Mucosa of descending colon (tissue), 3 donors: ENCODE measurements at regions not wholly inside any gene's neighbourhood (a gene's known extent, or its start where the extent isn't known, plus 50 kb on each side); places are given as distances from the start of the nearest gene placed in this dataset.

Source experiments
- ATAC-seq: fragments of 200-7000 bp; cut with Tn5 transposase; one replicate; pipeline ENCODE4 v1.9.1; 2020; ENCODE audit warnings: mild to moderate bottlenecking, moderate library complexity
- DNase-seq, 3 donors: peaks; one replicate each; pipeline ENCODE4 v3.0.0-alpha.2; 2020
- H3K36me3 ChIP-seq: fragments of 200-600 bp; one replicate; pipeline ENCODE4 v1.8.0; 2021; ENCODE audit warnings: low read depth, mild to moderate bottlenecking
- H3K4me1 ChIP-seq: fragments of 200-600 bp; one replicate; pipeline ENCODE4 v1.8.0; 2021; ENCODE audit warnings: low read depth, mild to moderate bottlenecking
- H3K4me3 ChIP-seq: fragments of 200-600 bp; one replicate; pipeline ENCODE4 v1.8.0; 2021; ENCODE audit warnings: mild to moderate bottlenecking
- H3K9me3 ChIP-seq: fragments of 200-600 bp; one replicate; pipeline ENCODE4 v1.8.0; 2021; ENCODE audit warnings: mild to moderate bottlenecking
- intact Hi-C, 2 donors: fragments of 100-400 bp; cut with DNase I in 1 of 2; cut with micrococcal nuclease in 1 of 2; formaldehyde crosslinking; loops; one replicate each; pipeline versions ENCODE4 v1.11.0 to v1.11.1; 2022; cut with DNase I, micrococcal nuclease
- TF ChIP-seq, protein P1 (sequence below): fragments of 200-600 bp; IDR thresholded peaks from one replicate; pipeline ENCODE4 v1.8.0; 2022; ENCODE audit warnings: antibody characterized with exemption, mild to moderate bottlenecking
- donor health status: DM: no; HTN: no; CAD: no; lungs with moderate emphysema.
- donor health status: DM: no; HTN: no; CAD: no.
- donor health status: DM: no; HTN: yes; CAD: no.

DNA sequence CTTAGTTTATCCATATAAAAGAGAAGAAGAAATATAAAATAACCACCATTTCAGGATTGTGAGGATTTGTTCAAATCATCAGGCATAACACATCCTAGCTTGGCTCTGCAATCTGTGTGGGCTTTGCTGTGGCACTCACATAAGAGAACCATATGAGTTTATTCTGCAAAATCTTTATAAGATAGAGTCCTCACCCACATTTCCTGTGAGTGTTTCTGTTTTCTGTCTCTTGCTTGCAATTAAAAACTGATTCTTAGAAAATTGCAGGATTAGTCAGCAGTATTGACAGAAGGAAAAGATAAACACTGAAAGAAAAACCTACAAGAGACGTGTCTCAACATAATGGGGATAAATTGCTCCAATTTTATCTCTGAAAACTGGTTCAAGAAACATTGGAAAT is 258.5 kb downstream of the RND3 start:
- ATAC-seq: no peak

DNA sequence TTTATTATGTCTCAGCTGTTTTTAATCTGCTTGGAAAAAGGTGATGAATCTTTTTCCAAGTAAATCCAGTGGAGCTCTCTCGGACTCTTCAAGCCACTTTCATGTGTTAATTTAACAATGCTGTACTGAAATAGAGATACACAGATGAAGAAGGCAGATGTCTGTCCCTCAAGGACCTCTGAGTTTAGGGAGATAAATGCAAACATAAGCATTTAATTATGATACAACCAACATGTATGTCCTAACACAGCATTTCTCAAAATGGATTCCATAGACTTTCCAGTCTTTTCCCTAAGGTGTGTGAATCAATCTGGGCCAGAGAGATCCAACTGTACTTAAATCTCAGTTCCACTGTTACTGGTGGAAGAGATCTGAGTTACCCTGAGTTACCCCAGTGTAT is 262.4 kb downstream of the RND3 start:
- TF ChIP-seq, protein P1, sequence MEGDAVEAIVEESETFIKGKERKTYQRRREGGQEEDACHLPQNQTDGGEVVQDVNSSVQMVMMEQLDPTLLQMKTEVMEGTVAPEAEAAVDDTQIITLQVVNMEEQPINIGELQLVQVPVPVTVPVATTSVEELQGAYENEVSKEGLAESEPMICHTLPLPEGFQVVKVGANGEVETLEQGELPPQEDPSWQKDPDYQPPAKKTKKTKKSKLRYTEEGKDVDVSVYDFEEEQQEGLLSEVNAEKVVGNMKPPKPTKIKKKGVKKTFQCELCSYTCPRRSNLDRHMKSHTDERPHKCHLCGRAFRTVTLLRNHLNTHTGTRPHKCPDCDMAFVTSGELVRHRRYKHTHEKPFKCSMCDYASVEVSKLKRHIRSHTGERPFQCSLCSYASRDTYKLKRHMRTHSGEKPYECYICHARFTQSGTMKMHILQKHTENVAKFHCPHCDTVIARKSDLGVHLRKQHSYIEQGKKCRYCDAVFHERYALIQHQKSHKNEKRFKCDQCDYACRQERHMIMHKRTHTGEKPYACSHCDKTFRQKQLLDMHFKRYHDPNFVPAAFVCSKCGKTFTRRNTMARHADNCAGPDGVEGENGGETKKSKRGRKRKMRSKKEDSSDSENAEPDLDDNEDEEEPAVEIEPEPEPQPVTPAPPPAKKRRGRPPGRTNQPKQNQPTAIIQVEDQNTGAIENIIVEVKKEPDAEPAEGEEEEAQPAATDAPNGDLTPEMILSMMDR: no peak
- no peaks in the 10 kb centered on the region for H3K9me3 ChIP-seq
- H3K4me3 ChIP-seq: no peak overlapping the region
- peaks cover 3% of the 10 kb centered on the region for H3K4me1 ChIP-seq
- no peak for DNase-seq
- no peak for ATAC-seq
- intact Hi-C loops: no loop called here
- H3K36me3 ChIP-seq: no peaks in the 10 kb centered on the region

More for the DNA sequence above, 258.5 kb downstream of the RND3 start:
- intact Hi-C loops: no loop called here
- no peak overlapping the region for H3K4me3 ChIP-seq
- H3K4me1 ChIP-seq: peaks cover 3% of the 10 kb centered on the region
- no peaks in the 10 kb centered on the region for H3K36me3 ChIP-seq
- no peak for DNase-seq
- H3K9me3 ChIP-seq: no peaks in the 10 kb centered on the region
- TF ChIP-seq, protein P1: no peak

DNA sequence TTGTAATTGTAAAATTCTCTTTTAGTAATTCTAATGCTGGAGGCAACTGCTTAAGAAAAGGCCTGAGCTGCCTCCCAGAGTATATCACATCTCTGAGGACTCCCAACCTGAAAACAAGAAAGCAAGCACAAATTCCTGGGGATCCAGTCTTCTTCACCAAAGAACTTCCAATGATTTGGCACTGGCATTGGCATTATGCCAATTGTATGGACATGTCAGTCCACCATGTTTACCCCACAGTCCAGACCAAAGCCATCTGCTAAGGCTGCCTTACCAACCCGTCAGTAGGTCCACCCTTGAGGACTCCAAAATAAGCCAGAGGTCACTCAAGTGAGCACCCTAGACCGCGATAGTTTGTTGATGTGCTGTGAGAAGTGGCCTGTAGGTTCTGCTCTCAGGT is 263.1 kb downstream of the RND3 start:
- DNase-seq (no peak), ATAC-seq (no peak)
- no peaks in the 10 kb centered on the region for H3K9me3 ChIP-seq
- intact Hi-C loops: no loop called here
- no peaks in the 10 kb centered on the region for H3K36me3 ChIP-seq
- TF ChIP-seq, protein P1: no peak
- H3K4me1 ChIP-seq: no peaks in the 10 kb centered on the region
- no peak overlapping the region for H3K4me3 ChIP-seq

DNA sequence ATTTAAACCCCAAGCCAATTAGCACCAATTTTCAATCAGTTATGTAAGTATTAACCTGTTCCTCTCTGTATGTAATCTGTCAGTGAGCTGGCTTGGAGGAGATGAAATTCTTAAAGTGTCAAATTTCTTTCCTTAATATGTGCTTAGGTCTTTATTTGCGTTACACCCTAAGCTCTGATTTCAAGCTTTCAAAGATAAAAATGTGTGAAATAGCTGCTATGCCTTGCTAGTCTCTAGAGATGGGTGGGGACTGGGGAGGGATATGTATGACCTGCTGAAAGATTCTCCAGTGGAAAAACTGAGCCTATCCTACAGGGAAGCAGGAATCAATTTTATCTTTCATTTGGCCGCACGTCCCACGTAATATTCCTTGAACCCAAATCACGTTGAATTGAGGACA is 264.5 kb downstream of the RND3 start:
- H3K4me3 ChIP-seq: no peak overlapping the region
- no peaks in the 10 kb centered on the region for H3K9me3 ChIP-seq
- H3K36me3 ChIP-seq: no peaks in the 10 kb centered on the region
- TF ChIP-seq, protein P1: no peak
- ATAC-seq (no peak), DNase-seq (no peak)
- intact Hi-C loops: no loop called here
- no peaks in the 10 kb centered on the region for H3K4me1 ChIP-seq

DNA sequence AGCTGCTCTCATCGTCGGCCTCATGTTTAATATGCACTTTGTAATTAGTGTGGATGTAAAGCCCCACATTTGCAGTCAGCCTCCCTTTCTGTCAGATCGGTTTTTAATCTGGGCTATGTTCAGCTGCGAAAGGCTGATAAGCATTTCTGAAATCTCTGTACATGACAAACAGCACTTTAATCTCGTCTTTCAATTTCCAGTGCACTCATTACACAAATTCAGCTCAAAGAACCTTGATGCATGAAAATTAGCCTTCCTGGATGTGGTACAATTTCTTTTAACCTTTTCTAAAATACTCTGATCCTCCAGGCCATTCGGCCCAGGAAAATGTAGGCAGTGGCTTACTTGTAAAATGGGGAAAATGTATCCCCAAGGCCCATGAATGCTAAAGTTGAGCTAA is 265.1 kb downstream of the RND3 start:
- Histone ChIP-seq H3K4me1 (no peaks in the 10 kb centered on the region), H3K36me3 (no peaks in the 10 kb centered on the region), H3K4me3 (no peak overlapping the region), H3K9me3 (no peaks in the 10 kb centered on the region)
- intact Hi-C loops: no loop called here
- DNase-seq: no peak
- ATAC-seq: no peak
- TF ChIP-seq, protein P1: no peak

DNA sequence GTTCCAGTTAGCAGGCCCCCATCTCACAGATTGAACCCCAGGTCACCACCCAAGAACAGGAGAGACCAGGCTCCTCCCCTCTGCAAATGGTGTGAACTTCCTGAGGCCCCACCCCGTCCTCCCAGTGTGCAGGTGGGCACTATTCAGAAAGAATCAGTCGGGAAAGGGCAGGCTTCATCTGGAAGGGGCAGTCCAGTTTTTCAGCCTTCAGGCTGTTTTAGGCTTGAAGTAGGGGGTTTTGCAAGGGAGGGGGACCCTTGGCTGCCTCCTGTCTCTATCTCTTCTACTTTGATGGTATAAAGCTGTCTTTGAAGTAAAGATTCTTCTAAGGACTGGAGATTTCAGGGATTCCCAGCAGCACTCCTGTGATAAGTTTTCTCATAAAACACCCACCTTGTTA is 267.6 kb downstream of the RND3 start:
- TF ChIP-seq, protein P1: no peak
- Histone ChIP-seq H3K4me1 (peaks cover 3% of the 10 kb centered on the region), H3K4me3 (no peak overlapping the region), H3K36me3 (no peaks in the 10 kb centered on the region), H3K9me3 (no peaks in the 10 kb centered on the region)
- ATAC-seq (no peak), DNase-seq (no peak)
- intact Hi-C loops: no loop called here
